ENCODE measurements at regions not wholly inside any gene's neighbourhood (a gene's known extent, or its start where the extent isn't known, plus 50 kb on each side); places are given as distances from the start of the nearest gene placed in this dataset.

- no peaks in the 10 kb centered on the region for H3K36me3 Mint-ChIP-seq
- H3K4me3 Mint-ChIP-seq = no peak overlapping the region
- H3K27me3 Mint-ChIP-seq = no peaks in the 10 kb centered on the region
- no peak overlapping the region for H3K27ac Mint-ChIP-seq
- H3K4me1 Mint-ChIP-seq = no peaks in the 10 kb centered on the region
- ATAC-seq = no peak
- peaks cover 3% of the 10 kb centered on the region for H3K9me3 Mint-ChIP-seq
Observed at GRCh38 chr10:10346390-10347150, 671.1 kb upstream of the CELF2 start.

- ATAC-seq = no peak
- H3K27ac Mint-ChIP-seq = no peak overlapping the region
- no peaks in the 10 kb centered on the region for H3K4me1 Mint-ChIP-seq
- no peaks in the 10 kb centered on the region for H3K36me3 Mint-ChIP-seq
- no peak overlapping the region for H3K4me3 Mint-ChIP-seq
- no peaks in the 10 kb centered on the region for H3K27me3 Mint-ChIP-seq
- no peaks in the 10 kb centered on the region for H3K9me3 Mint-ChIP-seq
Observed at GRCh38 chr10:10350050-10350449, 667.6 kb upstream of the CELF2 start.

GRCh38 chr10:10351451-10351850 is 666.2 kb upstream of the CELF2 start:
- H3K9me3 Mint-ChIP-seq = no peaks in the 10 kb centered on the region
- H3K4me1 Mint-ChIP-seq = no peaks in the 10 kb centered on the region
- H3K36me3 Mint-ChIP-seq = no peaks in the 10 kb centered on the region
- ATAC-seq = no peak
- H3K27me3 Mint-ChIP-seq = no peaks in the 10 kb centered on the region
- no peak overlapping the region for H3K4me3 Mint-ChIP-seq
- no peak overlapping the region for H3K27ac Mint-ChIP-seq

GRCh38 chr10:10353326-10353868 is 664.3 kb upstream of the CELF2 start:
- no peak for ATAC-seq
- no peak overlapping the region for H3K27ac Mint-ChIP-seq
- H3K9me3 Mint-ChIP-seq = no peaks in the 10 kb centered on the region
- no peaks in the 10 kb centered on the region for H3K36me3 Mint-ChIP-seq
- H3K4me3 Mint-ChIP-seq = no peak overlapping the region
- H3K4me1 Mint-ChIP-seq = no peaks in the 10 kb centered on the region
- H3K27me3 Mint-ChIP-seq = no peaks in the 10 kb centered on the region

GRCh38 chr10:10359263-10359662 is 658.4 kb upstream of the CELF2 start:
- no peak for ATAC-seq
- H3K9me3 Mint-ChIP-seq = peaks cover 3% of the 10 kb centered on the region
- no peaks in the 10 kb centered on the region for H3K36me3 Mint-ChIP-seq
- no peak overlapping the region for H3K27ac Mint-ChIP-seq
- no peaks in the 10 kb centered on the region for H3K27me3 Mint-ChIP-seq
- no peak overlapping the region for H3K4me3 Mint-ChIP-seq
- H3K4me1 Mint-ChIP-seq = no peaks in the 10 kb centered on the region

- Mint-ChIP-seq H3K27ac (no peak overlapping the region), H3K4me1 (no peaks in the 10 kb centered on the region), H3K4me3 (no peak overlapping the region), H3K27me3 (no peaks in the 10 kb centered on the region), H3K9me3 (peaks cover 3% of the 10 kb centered on the region), H3K36me3 (no peaks in the 10 kb centered on the region)
- ATAC-seq = no peak
Observed at GRCh38 chr10:10361301-10361885, 656.3 kb upstream of the CELF2 start.

- no peak for ATAC-seq
- H3K4me1 Mint-ChIP-seq = no peaks in the 10 kb centered on the region
Observed at GRCh38 chr10:10362800-10363199, 654.9 kb upstream of the CELF2 start.

GRCh38 chr10:10363217-10363616 is 654.5 kb upstream of the CELF2 start:
- H3K36me3 Mint-ChIP-seq = no peaks in the 10 kb centered on the region
- ATAC-seq = no peak
- no peak overlapping the region for H3K27ac Mint-ChIP-seq
- no peak overlapping the region for H3K4me3 Mint-ChIP-seq
- H3K27me3 Mint-ChIP-seq = no peaks in the 10 kb centered on the region
- H3K4me1 Mint-ChIP-seq = no peaks in the 10 kb centered on the region
- peaks cover 3% of the 10 kb centered on the region for H3K9me3 Mint-ChIP-seq

More at GRCh38 chr10:10362800-10363199, 654.9 kb upstream of the CELF2 start:
- Mint-ChIP-seq H3K4me3 (no peak overlapping the region), H3K36me3 (no peaks in the 10 kb centered on the region), H3K9me3 (peaks cover 3% of the 10 kb centered on the region), H3K27me3 (no peaks in the 10 kb centered on the region), H3K27ac (no peak overlapping the region)

- Mint-ChIP-seq H3K27me3 (no peaks in the 10 kb centered on the region), H3K27ac (no peak overlapping the region), H3K9me3 (peaks cover 3% of the 10 kb centered on the region), H3K36me3 (no peaks in the 10 kb centered on the region), H3K4me3 (no peak overlapping the region), H3K4me1 (no peaks in the 10 kb centered on the region)
- ATAC-seq = no peak
Observed at GRCh38 chr10:10364902-10365301, 652.8 kb upstream of the CELF2 start.

- Mint-ChIP-seq H3K27ac (no peak overlapping the region), H3K27me3 (no peaks in the 10 kb centered on the region), H3K4me1 (no peaks in the 10 kb centered on the region), H3K9me3 (no peaks in the 10 kb centered on the region), H3K36me3 (no peaks in the 10 kb centered on the region), H3K4me3 (no peak overlapping the region)
- no peak for ATAC-seq
Observed at GRCh38 chr10:10365676-10366075, 652.0 kb upstream of the CELF2 start.

GRCh38 chr10:10366836-10367235 is 650.8 kb upstream of the CELF2 start:
- H3K9me3 Mint-ChIP-seq = no peaks in the 10 kb centered on the region
- ATAC-seq = peak; percentile 13
- no peak overlapping the region for H3K4me3 Mint-ChIP-seq

GRCh38 chr10:10367264-10367663 is 650.4 kb upstream of the CELF2 start:
- no peak for ATAC-seq
- H3K4me1 Mint-ChIP-seq = no peaks in the 10 kb centered on the region
- no peaks in the 10 kb centered on the region for H3K9me3 Mint-ChIP-seq
- H3K27me3 Mint-ChIP-seq = no peaks in the 10 kb centered on the region
- no peaks in the 10 kb centered on the region for H3K36me3 Mint-ChIP-seq
- H3K4me3 Mint-ChIP-seq = no peak overlapping the region
- no peak overlapping the region for H3K27ac Mint-ChIP-seq

More at GRCh38 chr10:10366836-10367235, 650.8 kb upstream of the CELF2 start:
- no peaks in the 10 kb centered on the region for H3K4me1 Mint-ChIP-seq
- H3K36me3 Mint-ChIP-seq = no peaks in the 10 kb centered on the region
- H3K27me3 Mint-ChIP-seq = no peaks in the 10 kb centered on the region
- H3K27ac Mint-ChIP-seq = no peak overlapping the region

GRCh38 chr10:10368951-10369576 is 648.6 kb upstream of the CELF2 start:
- Mint-ChIP-seq H3K9me3 (peaks cover 2% of the 10 kb centered on the region), H3K27ac (no peak overlapping the region), H3K4me1 (no peaks in the 10 kb centered on the region), H3K36me3 (no peaks in the 10 kb centered on the region), H3K27me3 (no peaks in the 10 kb centered on the region), H3K4me3 (no peak overlapping the region)
- ATAC-seq = no peak

- peak; percentile 20 for ATAC-seq
- Mint-ChIP-seq H3K9me3 (no peaks in the 10 kb centered on the region), H3K4me1 (no peaks in the 10 kb centered on the region), H3K27me3 (no peaks in the 10 kb centered on the region), H3K27ac (no peak overlapping the region), H3K36me3 (no peaks in the 10 kb centered on the region), H3K4me3 (no peak overlapping the region)
Observed at GRCh38 chr10:10385831-10386230, 631.8 kb upstream of the CELF2 start.

GRCh38 chr10:10389182-10389581 is 628.5 kb upstream of the CELF2 start:
- H3K27me3 Mint-ChIP-seq = no peaks in the 10 kb centered on the region
- H3K4me1 Mint-ChIP-seq = no peaks in the 10 kb centered on the region
- H3K4me3 Mint-ChIP-seq = no peak overlapping the region

GRCh38 chr10:10392511-10392910 is 625.2 kb upstream of the CELF2 start:
- Mint-ChIP-seq H3K36me3 (no peaks in the 10 kb centered on the region), H3K27me3 (no peaks in the 10 kb centered on the region), H3K4me3 (no peak overlapping the region), H3K4me1 (no peaks in the 10 kb centered on the region), H3K27ac (no peak overlapping the region), H3K9me3 (no peaks in the 10 kb centered on the region)
- no peak for ATAC-seq

More at GRCh38 chr10:10389182-10389581, 628.5 kb upstream of the CELF2 start:
- Mint-ChIP-seq H3K27ac (no peak overlapping the region), H3K36me3 (no peaks in the 10 kb centered on the region), H3K9me3 (no peaks in the 10 kb centered on the region)
- no peak for ATAC-seq

All from stimulated activated memory B cell treated with anti-CD40 and anti-IgM and Interleukin-4, amounts not matched to agents 10 μg/mL and 1 μg/mL and 100 μg/mL, for 72 hours (primary cell).